ENCODE measurements at regions not wholly inside any gene's neighbourhood (a gene's known extent, or its start where the extent isn't known, plus 50 kb on each side); places are given as distances from the start of the nearest gene placed in this dataset.

- Histone ChIP-seq H3K27ac (ENCODE audit: low read depth, low read length) (no peak overlapping the region), H3K9me3 (ENCODE audit: control insufficient read depth in 1 of 2, insufficient read depth in 1 of 2, low read depth in 1 of 2, low read length in 2 of 2) (peaks cover 0 to 3% of the 10 kb centered on the region in 2 experiments; a peak in 2 of 4 replicates), H3K4me1 (ENCODE audit: control insufficient read depth in 1 of 2, insufficient read depth in 2 of 2, low read length in 2 of 2) (no peaks in the 10 kb centered on the region), H3K36me3 (ENCODE audit: control insufficient read depth in 1 of 2, insufficient read depth in 2 of 2, low read length in 2 of 2) (no peaks in the 10 kb centered on the region; a peak in 1 of 4 replicates), H3K9me2 (ENCODE audit: insufficient read depth) (no peaks in the 10 kb centered on the region), H3K4me3 (replicated peaks in 1 of 2; ENCODE audit: low read depth in 1 of 2, low read length in 2 of 2) (no peak overlapping the region), H3K27me3 (ENCODE audit: insufficient read depth, low read length) (no peaks in the 10 kb centered on the region), H4K20me1 (ENCODE audit: insufficient read depth) (no peaks in the 10 kb centered on the region), H2AFZ (ENCODE audit: low read depth, low read length, poor library complexity, severe bottlenecking) (no peak overlapping the region), H3K4me2 (ENCODE audit: low read length) (no peak overlapping the region), H3K9ac (ENCODE audit: low read length) (no peak overlapping the region), H3K79me2 (ENCODE audit: insufficient read depth, low read length) (no peaks in the 10 kb centered on the region)
- TF ChIP-seq EZH2phosphoT487 (IDR thresholded peaks at IDR 0.05; ENCODE audit: borderline replicate concordance) (no peak), CBX3 (IDR thresholded peaks at IDR 0.05; ENCODE audit: low read depth) (no peak), YY1 (IDR thresholded peaks at IDR 0.05; ENCODE audit: extremely low read depth, insufficient replicate concordance, low read depth, low read length) (no peak), ZNF274 (IDR thresholded peaks at IDR 0.05; ENCODE audit: low read depth, low read length) (no peak), SRF (IDR thresholded peaks at IDR 0.05; ENCODE audit: low read depth) (no peak), ZFX (IDR thresholded peaks at IDR 0.05) (no peak), SP1 (IDR thresholded peaks at IDR 0.05; ENCODE audit: low read depth) (no peak), POLR2AphosphoS5 (IDR thresholded peaks at IDR 0.05; ENCODE audit: low read depth, low read length) (no peak)
- TF ChIP-seq, protein P1, sequence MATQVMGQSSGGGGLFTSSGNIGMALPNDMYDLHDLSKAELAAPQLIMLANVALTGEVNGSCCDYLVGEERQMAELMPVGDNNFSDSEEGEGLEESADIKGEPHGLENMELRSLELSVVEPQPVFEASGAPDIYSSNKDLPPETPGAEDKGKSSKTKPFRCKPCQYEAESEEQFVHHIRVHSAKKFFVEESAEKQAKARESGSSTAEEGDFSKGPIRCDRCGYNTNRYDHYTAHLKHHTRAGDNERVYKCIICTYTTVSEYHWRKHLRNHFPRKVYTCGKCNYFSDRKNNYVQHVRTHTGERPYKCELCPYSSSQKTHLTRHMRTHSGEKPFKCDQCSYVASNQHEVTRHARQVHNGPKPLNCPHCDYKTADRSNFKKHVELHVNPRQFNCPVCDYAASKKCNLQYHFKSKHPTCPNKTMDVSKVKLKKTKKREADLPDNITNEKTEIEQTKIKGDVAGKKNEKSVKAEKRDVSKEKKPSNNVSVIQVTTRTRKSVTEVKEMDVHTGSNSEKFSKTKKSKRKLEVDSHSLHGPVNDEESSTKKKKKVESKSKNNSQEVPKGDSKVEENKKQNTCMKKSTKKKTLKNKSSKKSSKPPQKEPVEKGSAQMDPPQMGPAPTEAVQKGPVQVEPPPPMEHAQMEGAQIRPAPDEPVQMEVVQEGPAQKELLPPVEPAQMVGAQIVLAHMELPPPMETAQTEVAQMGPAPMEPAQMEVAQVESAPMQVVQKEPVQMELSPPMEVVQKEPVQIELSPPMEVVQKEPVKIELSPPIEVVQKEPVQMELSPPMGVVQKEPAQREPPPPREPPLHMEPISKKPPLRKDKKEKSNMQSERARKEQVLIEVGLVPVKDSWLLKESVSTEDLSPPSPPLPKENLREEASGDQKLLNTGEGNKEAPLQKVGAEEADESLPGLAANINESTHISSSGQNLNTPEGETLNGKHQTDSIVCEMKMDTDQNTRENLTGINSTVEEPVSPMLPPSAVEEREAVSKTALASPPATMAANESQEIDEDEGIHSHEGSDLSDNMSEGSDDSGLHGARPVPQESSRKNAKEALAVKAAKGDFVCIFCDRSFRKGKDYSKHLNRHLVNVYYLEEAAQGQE (IDR thresholded peaks at IDR 0.05; ENCODE audit: low read depth), result no peak
- TF ChIP-seq, protein P2, sequence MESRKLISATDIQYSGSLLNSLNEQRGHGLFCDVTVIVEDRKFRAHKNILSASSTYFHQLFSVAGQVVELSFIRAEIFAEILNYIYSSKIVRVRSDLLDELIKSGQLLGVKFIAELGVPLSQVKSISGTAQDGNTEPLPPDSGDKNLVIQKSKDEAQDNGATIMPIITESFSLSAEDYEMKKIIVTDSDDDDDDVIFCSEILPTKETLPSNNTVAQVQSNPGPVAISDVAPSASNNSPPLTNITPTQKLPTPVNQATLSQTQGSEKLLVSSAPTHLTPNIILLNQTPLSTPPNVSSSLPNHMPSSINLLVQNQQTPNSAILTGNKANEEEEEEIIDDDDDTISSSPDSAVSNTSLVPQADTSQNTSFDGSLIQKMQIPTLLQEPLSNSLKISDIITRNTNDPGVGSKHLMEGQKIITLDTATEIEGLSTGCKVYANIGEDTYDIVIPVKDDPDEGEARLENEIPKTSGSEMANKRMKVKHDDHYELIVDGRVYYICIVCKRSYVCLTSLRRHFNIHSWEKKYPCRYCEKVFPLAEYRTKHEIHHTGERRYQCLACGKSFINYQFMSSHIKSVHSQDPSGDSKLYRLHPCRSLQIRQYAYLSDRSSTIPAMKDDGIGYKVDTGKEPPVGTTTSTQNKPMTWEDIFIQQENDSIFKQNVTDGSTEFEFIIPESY (IDR thresholded peaks at IDR 0.05; ENCODE audit: extremely low read depth, insufficient replicate concordance, low read length), result no peak
- no TSS peak for BruUV-seq (replicated peaks)
- ChIA-PET CTCF (no interaction called here), POLR2A (no interaction called here), RAD21 (ENCODE audit: low non-redundant PET in 1 of 2, low total read pairs in 2 of 2, uncharacterized antibody in 2 of 2, unreplicated experiment in 2 of 2) (no interaction called here)
- intact Hi-C loops (cut with micrococcal nuclease), result no loop called here
- ATAC-seq (no peak), DNase-seq (ENCODE audit: low read depth, low spot score) (no peak)
Measured at GRCh38 chr9:28378231-28378630, 805.0 kb upstream of the C9orf72 start.
